Spleen (tissue), 11 donors: ENCODE measurements at regions not wholly inside any gene's neighbourhood (a gene's known extent, or its start where the extent isn't known, plus 50 kb on each side); places are given as distances from the start of the nearest gene placed in this dataset.

Experiments
- DNase-seq: peaks from one replicate; pipeline ENCODE4 v3.0.0-alpha.2; 2020
- H3K27ac ChIP-seq, 8 donors: fragments of 200-600 bp; sonication (generic) in 7 of 8; 1 replicate in 4 of 8; 2 replicates in 4 of 8; pipeline versions ENCODE4 v1.5.0 to v1.8.0; 2016 to 2021; ENCODE audit warnings: inconsistent platforms in 4 of 8, mild to moderate bottlenecking in 4 of 8, moderate library complexity in 1 of 8
- H3K27me3 ChIP-seq, 7 donors: fragments of 200-600 bp; sonication (generic) in 6 of 7; replicated peaks in 1 of 7; 1 replicate in 4 of 7; 2 replicates in 3 of 7; pipeline versions ENCODE4 v1.5.0 to v1.8.0; 2016 to 2021; ENCODE audit warnings: inconsistent platforms in 3 of 7, mild to moderate bottlenecking in 1 of 7
- H3K36me3 ChIP-seq, 6 donors: fragments of 200-600 bp; sonication (generic) in 5 of 6; 1 replicate in 4 of 6; 2 replicates in 2 of 6; pipeline versions ENCODE4 v1.5.0 to v1.8.0; 2016 to 2021; ENCODE audit warnings: inconsistent platforms in 2 of 6
- H3K4me1 ChIP-seq, 6 donors: fragments of 200-600 bp; sonication (generic) in 5 of 6; 1 replicate in 3 of 6; 2 replicates in 3 of 6; pipeline versions ENCODE4 v1.5.0 to v1.8.0; 2016 to 2021; ENCODE audit warnings: inconsistent platforms in 3 of 6
- H3K4me3 ChIP-seq, 8 donors: fragments of 200-600 bp; sonication (generic) in 7 of 8; 1 replicate in 4 of 8; 2 replicates in 4 of 8; pipeline versions ENCODE4 v1.5.0 to v1.8.0; 2016 to 2021; ENCODE audit warnings: inconsistent platforms in 4 of 8, mild to moderate bottlenecking in 4 of 8, moderate library complexity in 2 of 8
- H3K9me3 ChIP-seq, 8 donors: fragments of 200-600 bp; sonication (generic) in 7 of 8; 1 replicate in 4 of 8; 2 replicates in 4 of 8; pipeline versions ENCODE4 v1.5.0 to v1.8.0; 2016 to 2021; ENCODE audit warnings: inconsistent platforms in 4 of 8
- POLR2A ChIP-seq, 3 donors: fragments of 450-650 bp; IDR thresholded peaks; one replicate each; pipeline ENCODE4 v1.5.1; 2017; ENCODE audit warnings: antibody characterized with exemption in 3 of 3, mild to moderate bottlenecking in 1 of 3
- POLR2AphosphoS5 ChIP-seq, 3 donors: sonication (generic); formaldehyde crosslinking; IDR thresholded peaks; one replicate each; pipeline ENCODE4 v1.5.1; 2017; ENCODE audit warnings: antibody characterized with exemption in 3 of 3
- WGBS, 5 donors: extraction: QIAGEN DNeasy Blood & Tissue Kit in 3 of 5; methylation state at CpG; one replicate each; pipeline versions ENCODE4 v1.1.5 to v1.1.7; 2013 to 2018; 5-methylcytosine and 5-hydroxymethylcytosine counted together
- intact Hi-C: fragments of 100-400 bp; cut with DNase I; formaldehyde crosslinking; loops from one replicate; pipeline ENCODE4 v1.15.0; 2023; ENCODE audit warnings: low total_unique reads
- TF ChIP-seq, protein P1 (sequence below), 11 experiments: fragments of 200-600 bp in 7 of 11; fragments of 450-650 bp in 4 of 11; sonication (generic) in 4 of 11; IDR thresholded peaks in 8 of 11; conservative IDR thresholded peaks in 3 of 11; 1 replicate in 7 of 11; 2 replicates in 4 of 11; pipeline versions ENCODE4 v1.4.0 to v1.8.0; 2016 to 2021; ENCODE audit warnings: antibody characterized with exemption in 11 of 11, inconsistent platforms in 4 of 11, mild to moderate bottlenecking in 1 of 11
- donor health status: healthy with polysubstance abuse.
- donor health status: DM: no; HTN: no; CAD: no; lungs with moderate emphysema.
- donor health status: DM: no; HTN: no; CAD: no.
- donor health status: Bipolar disorder and iron deficiency.
- donor health status: healthy.
- donor health status: DM: no; HTN: no; CAD: no.
- donor health status: DM: yes; HTN: yes; CAD: no.

DNA sequence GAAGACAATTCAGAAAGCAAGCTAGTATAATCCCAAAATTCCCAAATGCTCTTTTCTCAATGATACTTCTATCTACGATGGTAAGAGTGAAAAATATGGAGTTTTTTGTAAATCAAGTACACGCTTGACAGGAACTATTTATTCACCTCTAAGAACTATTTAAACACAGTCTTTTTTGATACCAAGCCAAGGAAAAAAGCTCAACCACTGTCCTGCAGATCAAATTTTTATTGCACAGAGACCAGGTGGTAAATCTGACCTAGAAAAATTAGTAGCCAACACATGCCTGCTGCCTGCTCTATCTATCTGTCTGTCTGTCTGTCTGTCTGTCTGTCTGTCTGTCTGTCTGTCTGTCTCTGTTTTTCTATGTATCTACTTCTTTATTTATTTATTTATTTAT lies 292.2 kb downstream of the MZT1 start:
- H3K27ac ChIP-seq: no peak overlapping the region
- intact Hi-C loops: no loop called here
- no peak for DNase-seq
- H3K4me1 ChIP-seq: no peaks in the 10 kb centered on the region
- no peaks in the 10 kb centered on the region for H3K36me3 ChIP-seq
- 87 to 92% (median 90%) methylated on average over 2 of the region's 2 CpGs for WGBS, 5 donors
- TF ChIP-seq POLR2A (IDR thresholded peaks at IDR 0.05): no peak
- no peak overlapping the region for H3K4me3 ChIP-seq
- no peaks in the 10 kb centered on the region for H3K27me3 ChIP-seq
- H3K9me3 ChIP-seq: no peaks in the 10 kb centered on the region

DNA sequence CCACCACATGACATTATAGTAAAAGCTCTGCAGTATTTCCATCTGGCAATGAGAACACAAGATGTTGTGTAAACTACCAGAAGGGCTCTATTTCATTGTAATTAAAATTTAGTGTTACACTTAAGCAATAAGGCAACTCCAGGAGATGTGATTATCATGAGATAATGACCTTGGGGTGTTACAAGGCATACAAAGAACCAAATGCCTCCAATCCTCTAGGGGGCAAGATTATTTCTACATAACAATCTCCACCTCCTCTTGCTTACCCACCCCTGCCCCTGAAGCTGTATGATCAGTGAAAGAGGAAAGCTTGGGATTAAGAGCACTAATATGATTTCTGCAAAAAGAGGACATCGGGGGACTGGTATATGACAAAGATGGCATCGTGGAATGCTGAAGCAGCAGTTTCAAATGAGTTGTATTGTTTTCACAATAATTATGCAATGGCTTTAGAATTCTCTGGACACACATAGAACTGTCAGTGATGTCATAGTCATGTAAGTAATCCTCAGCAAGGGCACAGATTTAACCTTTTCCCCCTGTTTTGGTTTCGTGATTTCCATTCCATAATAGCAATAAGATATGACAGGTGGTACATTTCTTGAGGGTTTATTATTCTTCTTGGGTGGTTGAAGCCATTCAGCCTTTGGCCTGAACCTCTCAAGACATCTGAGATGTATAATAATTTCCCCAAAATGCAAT lies 295.3 kb downstream of the MZT1 start:
- Histone ChIP-seq H3K27ac (no peak overlapping the region), H3K4me1 (no peaks in the 10 kb centered on the region), H3K4me3 (no peak overlapping the region), H3K9me3 (no peaks in the 10 kb centered on the region), H3K36me3 (no peaks in the 10 kb centered on the region), H3K27me3 (no peaks in the 10 kb centered on the region)
- WGBS, 5 donors: 82 to 92% (median 85%) methylated on average over 3 of the region's 3 CpGs
- intact Hi-C loops: no loop called here
- TF ChIP-seq POLR2AphosphoS5 (IDR thresholded peaks at IDR 0.05): no peak
- TF ChIP-seq, protein P1, sequence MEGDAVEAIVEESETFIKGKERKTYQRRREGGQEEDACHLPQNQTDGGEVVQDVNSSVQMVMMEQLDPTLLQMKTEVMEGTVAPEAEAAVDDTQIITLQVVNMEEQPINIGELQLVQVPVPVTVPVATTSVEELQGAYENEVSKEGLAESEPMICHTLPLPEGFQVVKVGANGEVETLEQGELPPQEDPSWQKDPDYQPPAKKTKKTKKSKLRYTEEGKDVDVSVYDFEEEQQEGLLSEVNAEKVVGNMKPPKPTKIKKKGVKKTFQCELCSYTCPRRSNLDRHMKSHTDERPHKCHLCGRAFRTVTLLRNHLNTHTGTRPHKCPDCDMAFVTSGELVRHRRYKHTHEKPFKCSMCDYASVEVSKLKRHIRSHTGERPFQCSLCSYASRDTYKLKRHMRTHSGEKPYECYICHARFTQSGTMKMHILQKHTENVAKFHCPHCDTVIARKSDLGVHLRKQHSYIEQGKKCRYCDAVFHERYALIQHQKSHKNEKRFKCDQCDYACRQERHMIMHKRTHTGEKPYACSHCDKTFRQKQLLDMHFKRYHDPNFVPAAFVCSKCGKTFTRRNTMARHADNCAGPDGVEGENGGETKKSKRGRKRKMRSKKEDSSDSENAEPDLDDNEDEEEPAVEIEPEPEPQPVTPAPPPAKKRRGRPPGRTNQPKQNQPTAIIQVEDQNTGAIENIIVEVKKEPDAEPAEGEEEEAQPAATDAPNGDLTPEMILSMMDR (IDR thresholded peaks at IDR 0.05 in 8 of 11, conservative IDR thresholded peaks at IDR 0.05 in 3 of 11): no peak
- TF ChIP-seq POLR2A (IDR thresholded peaks at IDR 0.05): no peak
- no peak for DNase-seq

DNA sequence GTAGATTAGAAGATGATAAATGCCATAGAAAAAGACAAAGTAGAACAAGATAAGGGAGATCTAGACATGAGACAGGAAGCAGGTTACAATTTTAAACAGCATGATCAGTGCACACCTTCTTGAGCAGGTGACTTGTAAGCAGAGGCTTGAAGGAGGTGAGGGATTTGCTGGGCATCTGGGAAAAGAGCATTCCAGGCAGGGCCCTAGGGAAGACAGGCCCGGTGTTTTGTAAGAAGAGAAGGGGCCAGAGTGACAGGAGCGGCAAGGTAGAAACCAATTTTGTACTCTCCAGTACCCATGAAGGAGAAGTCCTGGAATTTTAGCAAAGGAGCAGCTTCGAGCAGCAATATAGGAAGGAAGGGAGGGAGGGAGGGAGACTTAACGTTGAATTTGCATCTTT lies 296.5 kb downstream of the MZT1 start:
- Histone ChIP-seq H3K27me3 (no peaks in the 10 kb centered on the region), H3K27ac (no peak overlapping the region), H3K4me3 (no peak overlapping the region), H3K36me3 (no peaks in the 10 kb centered on the region), H3K9me3 (no peaks in the 10 kb centered on the region), H3K4me1 (no peaks in the 10 kb centered on the region)
- DNase-seq: no peak
- 59 to 73% (median 63%) methylated on average over 4 of the region's 4 CpGs for WGBS, 5 donors
- intact Hi-C loops: no loop called here
- TF ChIP-seq, protein P1 (IDR thresholded peaks at IDR 0.05 in 8 of 11, conservative IDR thresholded peaks at IDR 0.05 in 3 of 11): no peak

DNA sequence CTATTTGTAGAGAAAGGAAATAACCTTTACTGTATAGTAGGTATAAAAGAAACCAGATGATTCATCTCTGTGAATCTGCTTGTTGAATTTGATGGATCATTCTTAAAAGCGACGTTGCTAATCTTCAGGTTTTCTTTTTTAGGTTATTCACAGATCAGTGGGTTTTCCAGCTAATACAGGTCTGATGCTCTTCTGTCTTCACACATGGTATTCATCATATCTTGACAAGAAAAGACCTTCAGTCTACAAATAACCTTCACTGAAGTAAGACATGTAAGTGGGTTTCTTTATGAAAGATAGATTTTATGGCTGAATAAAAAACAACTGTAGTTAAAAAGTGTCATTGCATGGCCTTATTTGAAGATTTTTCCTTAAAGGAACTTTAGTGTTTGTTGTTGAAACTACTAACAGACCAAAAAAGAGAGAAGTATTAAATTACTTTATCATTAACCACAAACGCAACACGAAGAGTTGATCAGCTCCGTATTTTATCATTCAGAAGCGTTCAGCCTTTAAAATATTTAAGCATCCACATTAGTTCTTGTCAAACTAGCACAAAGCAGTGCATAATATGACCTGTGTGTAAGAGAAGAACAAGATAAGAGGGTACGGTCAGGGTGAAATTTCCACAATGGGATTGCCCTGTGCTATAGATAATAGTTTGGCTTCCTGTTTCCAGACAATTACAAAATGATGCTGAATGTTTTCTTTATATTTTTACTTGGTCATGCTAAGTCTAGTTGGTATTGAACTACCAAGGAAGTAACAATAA lies 299.5 kb downstream of the MZT1 start:
- no peaks in the 10 kb centered on the region for H3K27me3 ChIP-seq
- intact Hi-C loops: no loop called here

More for the DNA sequence above, 299.5 kb downstream of the MZT1 start:
- Histone ChIP-seq H3K4me3 (no peak overlapping the region), H3K4me1 (no peaks in the 10 kb centered on the region), H3K9me3 (no peaks in the 10 kb centered on the region), H3K36me3 (no peaks in the 10 kb centered on the region), H3K27ac (no peak overlapping the region)
- DNase-seq: no peak
- WGBS, 5 donors: 79 to 88% (median 85%) methylated on average over 7 of the region's 7 CpGs
- no peak for TF ChIP-seq POLR2A (IDR thresholded peaks at IDR 0.05)
- no peak for TF ChIP-seq POLR2AphosphoS5 (IDR thresholded peaks at IDR 0.05)
- TF ChIP-seq, protein P1 (IDR thresholded peaks at IDR 0.05 in 8 of 11, conservative IDR thresholded peaks at IDR 0.05 in 3 of 11): no peak
